NCI-H82 treated with DMSO at 0.1 percent for 48 hours (cell line): ENCODE measurements at regions not wholly inside any gene's neighbourhood (a gene's known extent, or its start where the extent isn't known, plus 50 kb on each side); places are given as distances from the start of the nearest gene placed in this dataset.
"Not testable (repeated sequence)": the region's sequence is repeated elsewhere in the genome, so short reads cannot be mapped to it uniquely, and the experiment has no call there.

ENCODE experiments used
- DNase-seq: peaks from one replicate; lab custom pipeline; 2025; ENCODE audit not compliant: unreplicated experiment; lab: John Stamatoyannopoulos, UW

DNA sequence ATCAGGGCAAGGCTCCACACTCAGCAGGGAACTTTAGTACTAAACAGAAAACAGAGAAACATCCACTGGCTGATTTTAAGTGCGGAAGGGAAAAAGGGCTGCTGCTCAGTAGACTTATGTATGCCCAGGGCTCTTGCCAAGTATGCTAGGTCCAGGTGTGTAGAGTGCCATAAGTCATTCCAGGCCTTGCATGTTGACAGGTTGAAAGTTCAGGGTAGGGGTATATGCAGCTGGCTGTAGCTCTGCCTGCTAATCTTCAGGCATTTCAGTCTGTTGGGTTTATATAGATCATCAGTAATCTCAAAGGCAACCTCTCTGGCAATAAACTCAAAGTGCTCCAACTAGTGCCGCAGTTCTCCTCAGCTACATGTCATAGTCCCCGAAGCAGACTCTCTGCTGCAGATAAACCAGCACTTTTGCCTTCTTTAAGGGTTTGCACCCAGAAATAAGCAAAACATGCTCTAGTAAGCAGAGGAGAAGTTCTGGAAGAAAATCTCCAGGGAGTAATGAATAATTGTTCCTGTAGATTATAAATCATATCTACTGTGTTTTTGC lies 134.9 kb upstream of the GRIA3 start:
- DNase-seq, result no peak

DNA sequence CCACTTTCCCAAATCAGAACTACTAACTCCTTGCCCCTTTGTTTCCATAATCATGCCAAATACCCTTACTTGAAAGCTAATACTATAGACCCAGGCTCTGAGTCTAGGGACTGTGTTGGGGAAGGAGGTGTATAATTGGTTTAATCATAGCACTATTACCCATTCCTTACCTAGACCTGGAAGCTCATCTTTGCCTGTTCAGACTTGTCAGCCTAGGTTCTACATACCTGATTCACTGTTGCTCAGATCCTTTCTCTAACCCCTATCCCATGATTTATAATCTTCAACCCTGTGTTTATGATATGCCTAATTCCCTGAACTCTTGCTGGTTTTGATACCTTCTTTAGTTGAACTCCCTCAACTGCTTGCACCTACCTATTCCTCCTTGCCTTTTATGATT lies 123.1 kb upstream of the GRIA3 start:
- DNase-seq, result no peak

DNA sequence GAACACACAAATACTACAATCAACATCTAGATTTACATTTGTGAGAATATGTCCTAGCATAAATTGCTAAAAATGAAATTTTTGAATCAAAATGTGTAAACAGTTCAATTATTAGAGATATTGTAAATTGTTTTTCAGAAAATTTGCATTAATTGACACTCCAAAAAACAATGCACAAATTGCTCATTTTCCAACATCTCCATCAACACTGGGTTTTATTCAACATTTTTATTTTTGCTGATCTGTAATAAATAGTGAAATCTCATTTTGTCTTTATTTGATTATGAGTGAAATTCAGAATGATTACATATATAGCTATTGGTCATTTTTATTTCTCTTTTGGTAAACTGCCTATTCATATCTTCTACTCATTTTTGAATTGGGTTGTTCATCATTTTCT lies 120.0 kb upstream of the GRIA3 start:
- no peak for DNase-seq

DNA sequence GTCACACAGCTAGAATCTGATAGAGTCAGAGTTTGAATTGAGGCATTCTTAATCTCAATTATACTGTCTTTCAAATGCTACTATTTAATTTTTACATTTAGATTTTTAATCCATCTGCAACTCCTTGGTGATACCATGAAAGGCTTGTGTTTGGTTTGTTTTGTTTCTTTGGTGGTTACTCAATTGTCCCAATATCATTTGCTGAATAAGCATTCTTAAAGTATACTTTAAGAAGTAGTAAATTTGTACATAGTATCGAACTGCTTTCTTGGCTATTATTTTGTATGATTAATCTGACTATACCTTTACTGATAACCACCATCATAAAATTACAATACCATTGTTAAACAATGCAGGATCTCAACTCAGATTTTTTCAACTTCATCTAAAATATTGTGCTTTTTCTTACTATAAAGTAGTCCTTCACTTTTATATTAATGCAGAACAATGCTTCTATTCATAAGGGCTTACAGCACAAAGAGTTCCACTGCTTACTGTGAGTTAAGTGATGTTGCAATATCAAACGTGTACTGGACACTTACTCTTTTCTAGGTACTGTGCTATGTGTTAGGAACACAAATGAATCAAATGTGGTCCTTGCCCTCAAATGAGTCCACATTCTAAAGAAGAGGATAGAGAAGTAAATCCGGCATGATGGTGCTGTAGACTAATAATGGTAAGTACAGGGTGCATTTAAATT lies 111.2 kb upstream of the GRIA3 start:
- no peak for DNase-seq

DNA sequence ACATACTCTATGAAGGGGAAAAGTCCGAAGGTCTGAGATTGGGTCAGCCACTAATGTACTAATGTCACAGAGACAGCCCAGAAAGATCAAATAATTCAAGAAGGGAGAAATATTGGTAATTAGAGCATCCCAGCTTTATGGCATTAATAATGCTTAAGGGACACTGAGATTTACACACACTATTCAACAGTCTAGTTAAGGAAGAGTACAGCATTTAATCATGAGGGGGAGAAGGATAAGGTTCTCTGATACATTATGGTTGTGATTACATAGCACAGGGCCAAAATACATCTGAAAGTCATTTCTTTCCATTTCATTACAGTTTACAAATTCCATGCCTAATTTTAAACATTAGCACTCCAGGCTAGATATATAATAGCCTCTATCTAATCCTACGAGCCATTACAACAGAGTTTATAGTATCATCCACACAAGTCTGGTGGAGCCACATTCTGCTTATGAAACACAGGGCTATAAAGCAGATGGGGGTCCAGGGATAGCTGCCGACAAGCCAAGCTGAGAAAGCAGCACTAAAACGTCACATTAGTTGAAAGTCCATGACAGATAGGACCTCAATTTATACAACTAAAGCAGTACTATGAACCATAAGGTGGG lies 108.0 kb upstream of the GRIA3 start:
- DNase-seq, result no peak

DNA sequence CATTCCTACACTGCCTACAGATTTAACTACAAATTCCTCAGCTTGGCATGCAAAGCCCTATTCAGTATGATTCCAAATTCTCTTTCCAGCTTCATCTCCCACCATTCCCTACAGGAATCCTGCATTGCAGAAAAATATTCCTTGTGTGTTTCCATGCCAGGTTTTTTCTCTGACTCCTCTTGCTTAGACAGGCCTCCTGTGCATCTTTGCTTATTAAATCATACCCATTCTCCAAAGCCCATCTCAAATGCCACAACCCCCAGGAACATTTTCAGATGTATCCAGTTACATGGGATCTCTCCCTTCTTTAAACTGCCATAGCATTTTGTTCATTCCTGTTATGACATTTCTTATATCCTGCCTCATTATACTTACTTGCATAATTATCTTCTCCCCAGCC lies 106.4 kb upstream of the GRIA3 start:
- DNase-seq, result no peak

DNA sequence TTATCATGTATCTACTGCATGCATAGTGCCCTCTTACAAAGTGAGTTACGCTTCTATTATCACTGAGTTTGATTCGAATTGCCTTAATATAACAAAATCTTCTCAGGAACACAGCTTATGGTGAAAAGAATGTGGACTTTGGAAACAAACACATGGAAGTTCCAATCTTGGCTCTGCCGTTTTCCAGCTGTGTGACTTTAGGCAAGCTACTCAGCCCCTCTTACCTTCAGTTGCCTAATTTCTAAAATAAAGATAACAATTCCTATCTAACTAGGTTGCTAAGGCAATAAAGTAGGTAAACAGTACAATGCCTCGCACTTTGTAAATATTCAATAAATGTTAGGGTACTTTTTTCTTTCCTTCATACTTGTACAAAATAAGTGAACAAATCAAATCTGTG lies 104.0 kb upstream of the GRIA3 start:
- DNase-seq, result no peak

DNA sequence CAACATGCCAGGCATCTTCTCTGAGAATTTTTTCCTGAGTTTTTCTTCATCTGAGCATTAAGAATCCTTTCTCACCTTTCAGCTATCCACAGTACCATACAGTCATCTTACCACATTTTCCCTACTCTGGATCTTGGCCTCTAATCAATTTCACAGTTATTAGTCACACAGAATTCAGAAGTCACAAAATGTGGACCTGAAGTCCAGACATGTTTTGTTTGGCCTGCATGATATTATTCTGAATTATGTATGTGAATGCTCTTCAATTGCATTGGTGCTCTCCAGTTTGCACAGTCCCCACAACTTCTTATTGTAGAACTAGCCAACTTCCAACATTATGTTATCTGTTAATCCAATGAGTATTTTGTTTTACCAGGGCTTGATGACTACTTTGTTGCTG lies 102.3 kb upstream of the GRIA3 start:
- DNase-seq, result no peak

DNA sequence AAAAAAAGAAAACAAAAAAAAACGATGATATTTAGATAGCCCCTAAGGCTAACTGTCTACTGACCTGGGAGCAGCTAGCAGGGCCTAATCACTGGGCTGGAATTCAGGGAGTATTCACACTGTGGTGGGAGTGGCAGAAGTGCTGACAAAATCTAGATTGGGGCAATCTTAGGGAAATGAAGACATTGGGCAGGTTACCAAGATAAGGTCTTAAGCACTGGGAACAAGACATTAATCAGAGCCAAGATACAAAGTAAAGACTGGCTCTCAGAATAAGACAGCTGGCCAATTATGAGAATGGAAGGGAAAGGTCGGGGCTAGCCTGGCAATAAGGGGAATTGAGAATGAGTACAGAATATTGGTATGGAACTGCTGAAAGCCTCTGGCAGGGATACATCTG lies 100.2 kb upstream of the GRIA3 start:
- no peak for DNase-seq

DNA sequence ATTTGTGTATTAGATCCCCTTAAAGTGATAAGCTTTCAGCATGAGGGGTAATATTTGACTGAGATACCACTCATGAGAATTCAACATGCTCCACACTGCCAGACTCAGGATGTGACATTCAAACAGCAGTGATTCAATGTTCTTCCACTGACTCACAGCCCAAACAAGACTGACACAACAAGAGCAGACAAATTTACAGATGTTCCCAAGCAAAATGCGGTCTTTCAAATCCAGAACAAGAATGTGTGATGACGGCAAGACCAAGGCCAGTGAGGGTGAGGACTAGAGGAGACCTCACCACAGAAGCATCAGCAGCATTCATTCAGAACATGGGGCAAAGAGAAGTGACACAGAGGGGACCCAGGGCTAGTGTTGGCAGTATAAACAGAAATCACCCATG lies 99.3 kb upstream of the GRIA3 start:
- DNase-seq, result no peak

DNA sequence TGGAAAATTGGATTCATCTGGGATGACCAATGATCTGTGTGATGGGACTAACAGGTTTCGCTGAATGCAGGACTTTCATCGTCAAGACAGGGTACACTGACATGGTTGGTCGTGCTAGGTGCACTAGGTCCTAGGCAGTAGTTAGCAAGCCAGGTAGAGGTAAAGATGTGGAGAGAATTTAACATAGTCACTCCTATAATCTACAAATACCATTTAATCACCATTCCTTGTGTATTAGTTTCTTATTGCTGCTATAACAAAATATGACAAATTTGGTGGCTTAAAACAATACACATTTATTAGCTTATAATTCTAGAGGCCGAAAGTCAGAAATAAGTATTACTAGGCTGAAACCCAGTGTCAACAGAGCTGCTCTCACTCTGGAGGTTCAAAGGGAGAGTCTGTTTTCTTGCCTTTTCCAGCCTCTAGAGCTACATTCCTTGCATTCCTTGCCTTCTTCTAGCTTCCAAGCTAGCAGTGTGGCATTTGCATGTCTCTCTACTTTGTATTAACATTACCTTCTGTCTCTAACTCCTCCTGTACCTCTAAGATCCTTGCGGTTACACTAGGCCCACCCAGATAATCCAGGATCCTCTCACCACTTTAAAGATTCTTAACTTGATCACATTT lies 98.7 kb upstream of the GRIA3 start:
- DNase-seq, result no peak

DNA sequence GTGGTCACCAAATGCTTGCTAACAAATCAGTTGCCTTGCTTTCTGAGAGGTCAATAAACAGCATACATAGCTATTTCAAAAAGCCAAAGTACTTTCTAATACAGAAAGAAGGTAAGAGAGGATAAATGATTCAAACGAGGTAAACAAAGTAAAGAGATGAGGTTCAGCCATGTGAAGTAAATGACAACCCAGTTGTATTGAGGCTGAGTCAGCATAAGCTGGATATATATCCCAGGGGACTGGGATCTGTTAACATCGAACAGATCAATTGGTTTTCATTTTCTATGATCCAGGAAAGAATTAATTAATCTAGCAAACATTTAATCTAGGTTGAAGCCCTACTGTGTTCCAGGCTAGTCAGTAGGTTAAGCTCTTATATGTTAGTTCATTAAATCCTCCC lies 97.3 kb upstream of the GRIA3 start:
- DNase-seq, result no peak

DNA sequence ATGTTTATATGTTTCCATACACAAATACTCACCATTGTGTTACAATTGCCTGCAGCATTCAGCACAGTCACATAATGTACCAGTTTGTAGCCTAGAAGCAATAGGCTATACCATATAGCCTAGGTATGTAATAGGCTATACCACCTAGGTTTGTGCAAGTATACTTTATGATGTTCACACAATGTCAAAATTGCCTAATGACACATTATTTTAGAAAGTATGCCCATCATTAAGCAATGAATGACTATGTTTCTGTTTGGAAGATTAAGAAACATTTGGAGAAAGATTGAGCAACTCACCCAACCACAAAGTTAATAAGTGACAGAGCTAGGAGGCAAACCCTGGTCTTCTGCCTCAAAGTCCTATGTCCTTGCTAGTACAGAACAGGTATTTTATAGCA lies 96.8 kb upstream of the GRIA3 start:
- DNase-seq, result no peak

DNA sequence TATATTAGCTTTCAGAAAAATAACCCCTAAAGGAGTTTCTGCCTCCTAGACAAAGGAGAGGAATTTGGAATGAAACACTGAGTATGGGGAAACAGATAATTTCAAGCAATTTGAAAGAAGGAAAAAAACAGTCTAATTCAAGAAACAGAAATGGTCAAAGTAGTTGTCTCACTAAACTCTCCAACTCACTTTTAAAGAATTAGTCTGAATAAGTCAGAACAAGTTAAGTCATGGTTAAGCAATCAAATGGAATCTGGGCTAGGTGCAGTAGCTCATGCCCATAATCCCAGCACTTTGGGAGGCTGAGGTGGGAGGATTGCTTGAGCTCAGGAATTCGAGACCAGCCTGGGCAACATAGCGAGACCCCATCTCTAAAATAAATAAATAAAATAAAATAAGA lies 95.7 kb upstream of the GRIA3 start:
- DNase-seq, result no peak

DNA sequence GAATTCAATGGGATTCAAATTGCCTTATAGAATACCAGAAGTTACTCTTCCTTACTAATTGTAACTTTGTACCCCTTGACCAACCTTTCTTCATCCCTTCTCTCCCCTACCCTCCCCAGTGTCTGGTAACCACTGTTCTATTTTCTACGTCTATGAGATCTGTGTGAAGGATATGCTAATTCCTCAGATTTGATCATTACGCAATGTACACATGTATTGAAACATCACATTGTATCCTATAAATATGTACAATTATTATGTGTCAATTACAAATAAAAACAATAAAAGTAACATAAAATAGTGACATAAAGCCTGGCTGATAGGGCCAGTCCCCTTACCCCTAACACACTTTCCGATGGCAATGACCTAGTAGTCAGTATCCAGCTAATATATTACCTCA lies 95.1 kb upstream of the GRIA3 start:
- DNase-seq, result no peak

DNA sequence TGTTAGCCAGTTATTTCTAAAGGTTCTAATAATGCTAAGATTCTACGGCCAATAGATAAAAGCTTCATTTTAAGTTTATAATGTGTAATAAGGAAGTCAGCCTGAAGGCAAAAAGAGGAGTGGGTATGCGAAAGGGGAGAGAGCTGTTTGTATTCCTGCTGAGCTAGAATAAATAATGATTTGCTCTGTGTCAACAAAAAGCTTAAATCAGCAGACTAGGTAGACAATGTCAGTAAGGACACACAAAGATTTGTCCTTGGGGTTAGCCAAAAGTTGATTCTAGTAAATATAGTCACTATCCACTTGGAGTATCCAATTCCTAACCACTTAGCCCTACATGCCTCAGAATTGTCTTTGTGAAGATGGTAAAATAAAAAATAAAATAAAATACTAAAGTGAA lies 90.3 kb upstream of the GRIA3 start:
- DNase-seq, result no peak

DNA sequence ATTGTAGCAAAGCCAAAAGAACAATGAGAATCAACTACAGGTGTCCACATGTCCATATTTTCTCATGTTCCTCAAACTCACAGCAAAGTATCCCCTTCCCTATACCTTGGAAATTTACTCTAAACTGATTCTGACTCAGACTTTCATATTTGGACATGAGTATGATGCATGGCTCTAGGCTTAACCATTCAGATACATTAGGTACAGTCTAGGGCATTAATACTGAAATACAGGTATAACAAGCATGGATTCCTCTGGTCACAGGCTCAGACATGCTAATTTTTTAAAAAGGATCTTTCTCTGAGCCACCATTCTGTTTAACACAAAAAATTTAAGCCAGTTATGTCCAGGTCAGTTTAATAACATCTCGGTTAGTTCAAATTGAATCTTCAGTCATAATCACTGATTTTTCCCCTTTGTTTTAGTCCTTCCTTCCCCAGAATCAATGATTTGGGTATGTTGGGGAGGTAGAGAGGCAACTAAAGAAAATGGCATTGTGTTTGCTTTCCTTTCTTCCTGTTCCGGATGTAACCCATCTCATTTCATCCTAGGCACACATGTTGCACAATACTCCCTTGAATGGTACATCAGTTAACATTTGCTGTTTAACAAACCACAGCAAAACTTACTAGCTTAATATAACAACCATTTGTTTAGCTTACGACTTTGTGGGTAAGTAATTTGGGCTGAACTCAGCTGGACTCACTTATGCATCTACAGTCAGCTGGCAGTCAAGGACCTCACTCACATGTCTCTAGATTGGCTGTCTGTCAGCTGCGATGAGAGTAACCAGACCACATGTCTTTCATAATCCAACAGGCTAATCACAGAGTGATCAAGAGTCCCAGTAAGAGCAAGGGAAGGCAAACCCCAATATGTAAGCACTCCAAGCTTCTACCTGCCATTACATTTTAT lies 75.3 kb upstream of the GRIA3 start:
- DNase-seq, result no peak

DNA sequence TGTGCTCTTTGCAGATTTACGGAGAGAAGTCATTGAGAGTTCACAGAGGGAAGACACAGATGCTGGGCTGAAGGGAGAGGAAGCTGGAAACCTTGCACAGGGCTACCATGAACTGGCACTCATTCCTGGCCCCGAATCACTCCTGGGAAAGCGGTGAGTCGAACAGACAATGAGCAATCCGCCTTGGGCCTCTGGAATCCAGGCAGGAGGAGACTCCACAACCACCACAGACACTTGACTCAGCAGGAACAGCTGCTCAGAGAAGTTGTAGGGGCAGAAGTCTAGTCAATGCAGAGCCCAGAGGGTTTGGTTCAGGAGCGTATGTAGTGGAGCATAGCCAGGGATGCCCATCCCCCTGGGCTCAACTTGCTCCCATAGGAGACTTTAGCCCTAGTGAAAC lies 62.8 kb upstream of the GRIA3 start:
- no peak for DNase-seq

DNA sequence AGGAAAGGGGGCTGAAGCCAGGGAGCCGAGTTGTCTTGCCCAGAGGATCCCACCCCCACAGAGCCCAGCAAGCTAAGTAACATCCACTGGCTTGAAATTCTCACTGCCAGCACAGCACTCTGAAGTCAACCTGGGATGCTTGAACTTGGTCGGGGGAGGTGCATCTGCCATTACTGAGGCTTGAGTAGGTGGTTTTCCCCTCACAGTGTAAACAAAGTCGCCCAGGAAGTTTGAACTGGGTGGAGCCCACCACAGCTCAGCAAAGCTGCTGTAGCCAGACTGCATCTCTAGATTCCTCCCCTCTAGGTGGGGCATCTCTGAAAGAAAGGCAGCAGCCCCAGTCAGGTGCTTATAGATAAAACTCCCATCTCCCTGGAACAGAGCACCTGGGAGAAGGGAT lies 54.3 kb upstream of the GRIA3 start:
- not testable (repeated sequence) for DNase-seq
